Brain microvascular endothelial cell (primary cell): ENCODE measurements at regions not wholly inside any gene's neighbourhood (a gene's known extent, or its start where the extent isn't known, plus 50 kb on each side); places are given as distances from the start of the nearest gene placed in this dataset.

ENCODE experiments used
- DNase-seq: peaks from one replicate; pipeline ENCODE4 v3.0.0-alpha.2; 2020
- H3K27ac ChIP-seq: fragments of 250-450 bp; sonication (Bioruptor Pico); 2 replicates; pipeline ENCODE4 v1.5.1; 2020; ENCODE audit warnings: mild to moderate bottlenecking, moderate library complexity
- H3K27me3 ChIP-seq: fragments of 250-450 bp; sonication (Bioruptor Pico); replicated peaks from 2 replicates; pipeline ENCODE4 v1.5.1; 2020; ENCODE audit warnings: mild to moderate bottlenecking
- H3K36me3 ChIP-seq: fragments of 250-450 bp; sonication (Bioruptor Pico); replicated peaks from 2 replicates; pipeline ENCODE4 v1.5.1; 2020; ENCODE audit warnings: mild to moderate bottlenecking
- H3K4me3 ChIP-seq: 2 replicates; pipeline ENCODE4 v1.5.1; 2011; ENCODE audit warnings: low read depth, mild to moderate bottlenecking, control low read depth, low read length, moderate library complexity
- CTCF ChIP-seq: IDR thresholded peaks from 2 replicates; pipeline ENCODE4 v1.5.1; 2011; ENCODE audit warnings: low read depth, mild to moderate bottlenecking, moderate library complexity, low read length, control low read depth, inconsistent platforms; ENCODE audit errors: missing control alignments
- in situ Hi-C: cut with HindIII; loops from 2 replicates; pipeline ENCODE4 v1.10.0; 2017; ENCODE audit warnings: low sequenced_read_pairs, low pct_ligation_motif_present

DNA sequence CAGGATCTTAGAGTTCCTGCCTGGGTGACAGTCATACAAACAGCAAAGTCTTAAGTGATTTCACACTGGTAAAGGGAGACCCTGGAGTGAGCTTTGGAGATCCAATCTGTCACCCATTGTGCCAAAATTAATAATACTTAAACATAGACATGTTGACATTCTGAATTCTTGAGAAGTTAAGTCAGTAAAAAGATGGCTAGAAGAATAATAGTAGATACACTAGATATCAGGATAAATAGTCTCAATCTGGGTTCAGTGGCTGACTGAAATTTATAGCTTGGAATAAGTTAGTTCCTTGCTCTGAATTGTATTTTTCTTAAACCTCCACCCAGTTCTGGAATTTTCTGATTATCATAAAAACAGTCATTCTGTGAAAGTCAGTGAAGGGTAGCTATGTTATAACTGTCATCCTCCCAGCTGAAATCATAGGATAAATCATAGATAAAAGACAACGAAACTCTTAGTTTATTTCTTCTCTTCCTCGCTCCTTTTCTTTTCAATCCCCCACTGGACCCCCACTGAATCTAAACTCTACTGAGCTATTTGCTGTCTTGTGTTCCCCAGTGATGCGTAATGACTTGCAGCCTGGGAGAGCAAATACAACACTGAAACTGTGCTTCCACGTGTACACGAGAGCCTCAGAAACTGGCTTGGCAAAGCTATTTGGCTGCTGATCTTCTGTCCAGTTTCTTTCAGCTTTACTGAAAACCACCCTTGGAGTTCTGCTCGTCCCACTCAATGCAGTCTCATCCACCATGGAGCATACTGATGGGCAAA is 175.4 kb upstream of the TP63 start:
- Histone ChIP-seq H3K36me3 (no peaks in the 10 kb centered on the region), H3K27ac (no peak overlapping the region), H3K27me3 (no peaks in the 10 kb centered on the region), H3K4me3 (no peak overlapping the region)
- in situ Hi-C loops = no loop called here
- DNase-seq = no peak
- no peak for TF ChIP-seq CTCF

GRCh38 chr3:189457201-189457607 is 174.0 kb upstream of the TP63 start:
- TF ChIP-seq CTCF = no peak
- no peaks in the 10 kb centered on the region for H3K36me3 ChIP-seq
- DNase-seq = peak; percentile 3
- in situ Hi-C loops = no loop called here
- H3K27ac ChIP-seq = no peak overlapping the region
- no peak overlapping the region for H3K4me3 ChIP-seq
- H3K27me3 ChIP-seq = no peaks in the 10 kb centered on the region

DNA sequence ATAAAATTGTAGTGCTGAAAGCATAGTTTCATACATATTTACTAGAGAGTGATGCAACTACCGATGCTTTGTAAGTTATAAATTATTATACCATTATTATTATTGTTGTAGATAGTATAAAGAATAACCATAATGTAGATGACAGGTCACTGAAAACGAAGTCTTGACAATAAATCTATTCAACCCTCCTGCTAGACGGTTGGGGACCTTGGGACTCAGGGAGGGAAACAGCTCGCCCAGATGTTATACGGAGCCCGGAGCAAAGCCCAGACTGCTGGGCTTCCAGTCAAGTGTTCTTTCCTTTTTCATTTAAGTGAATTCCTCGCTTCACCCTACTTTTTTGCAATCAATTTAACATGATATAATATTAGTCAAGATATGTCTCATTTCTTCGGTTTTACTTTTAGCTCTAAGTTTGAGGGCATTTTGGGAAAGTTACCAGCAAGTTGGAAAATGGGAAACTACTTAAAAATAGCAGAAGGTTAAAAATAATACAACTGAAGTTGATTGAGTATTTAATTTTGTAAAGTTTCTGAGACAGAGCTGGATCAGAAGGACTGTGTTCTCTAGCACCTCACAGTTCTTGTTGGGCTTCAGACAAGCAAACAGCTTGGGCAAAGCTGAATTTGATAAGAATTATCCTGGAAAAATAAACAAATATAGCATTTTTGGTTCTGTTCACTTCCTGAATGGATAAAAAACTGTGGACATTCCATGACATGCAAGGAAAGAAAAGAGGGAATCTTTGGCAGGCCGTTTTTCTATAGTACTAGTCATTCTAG is 173.4 kb upstream of the TP63 start:
- Histone ChIP-seq H3K36me3 (no peaks in the 10 kb centered on the region), H3K27me3 (no peaks in the 10 kb centered on the region), H3K27ac (no peak overlapping the region), H3K4me3 (no peak overlapping the region)
- no peak for TF ChIP-seq CTCF
- in situ Hi-C loops = no loop called here
- no peak for DNase-seq

- Histone ChIP-seq H3K4me3 (no peak overlapping the region), H3K36me3 (no peaks in the 10 kb centered on the region), H3K27me3 (no peaks in the 10 kb centered on the region), H3K27ac (no peak overlapping the region)
- TF ChIP-seq CTCF = no peak
- peak; percentile 29 for DNase-seq
- in situ Hi-C loops = no loop called here
Observed at GRCh38 chr3:189458528-189458927, 172.7 kb upstream of the TP63 start.

DNA sequence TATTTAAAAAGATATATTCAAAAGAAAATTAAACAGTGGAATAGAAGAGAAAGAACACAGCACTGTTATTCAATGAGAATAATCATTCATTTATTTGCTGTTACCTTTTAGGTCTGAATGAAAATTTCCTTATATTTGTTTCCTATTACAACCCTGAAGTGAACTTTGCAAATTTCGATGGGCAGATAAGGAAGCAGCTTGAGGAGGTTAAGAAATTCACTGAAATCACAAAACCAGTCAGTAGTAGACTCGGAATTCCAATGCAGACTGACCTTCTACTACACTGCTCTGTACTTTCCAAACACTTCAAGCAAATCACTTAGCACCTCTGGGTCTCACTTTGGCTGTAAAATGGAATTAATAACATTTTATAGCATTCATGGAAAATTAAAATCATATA is 172.0 kb upstream of the TP63 start:
- H3K4me3 ChIP-seq = no peak overlapping the region
- H3K27ac ChIP-seq = no peak overlapping the region
- H3K27me3 ChIP-seq = no peaks in the 10 kb centered on the region
- H3K36me3 ChIP-seq = no peaks in the 10 kb centered on the region
- TF ChIP-seq CTCF = no peak
- in situ Hi-C loops = no loop called here
- DNase-seq = no peak
